NCI-H187 (cell line): ENCODE measurements at regions not wholly inside any gene's neighbourhood (a gene's known extent, or its start where the extent isn't known, plus 50 kb on each side); places are given as distances from the start of the nearest gene placed in this dataset.
"Not testable (repeated sequence)": the region's sequence is repeated elsewhere in the genome, so short reads cannot be mapped to it uniquely, and the experiment has no call there.

ENCODE experiments used
- DNase-seq, 2 experiments: peaks; one replicate each; lab custom pipeline; 2025; lab: John Stamatoyannopoulos, UW

- DNase-seq, result no peak
These were observed 258.6 kb downstream of the TLE1 start for GRCh38 chr9:81430727-81431126.

- DNase-seq, result no peak
These were observed 261.5 kb downstream of the TLE1 start for GRCh38 chr9:81427870-81428269.

DNA sequence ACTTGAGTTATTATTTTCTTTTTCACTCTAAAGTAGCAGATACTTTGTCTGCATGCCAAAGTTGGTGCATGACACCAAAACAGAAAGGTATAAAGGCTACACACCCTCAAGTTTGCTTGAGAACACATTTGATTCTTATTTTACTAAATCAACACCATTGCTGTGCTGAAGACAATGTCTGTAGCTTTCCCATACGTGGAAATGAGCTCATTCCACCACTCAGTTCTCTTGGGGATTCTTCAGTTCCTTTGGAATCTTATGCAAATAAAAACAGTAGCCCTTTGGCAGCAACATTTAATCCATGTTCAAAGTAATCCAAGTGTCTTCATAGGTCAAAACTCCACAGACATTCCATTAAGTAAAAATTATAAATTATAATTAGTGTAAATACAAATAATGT, 264.9 kb downstream of the TLE1 start:
- no peak for DNase-seq

- no peak for DNase-seq
These were observed 265.6 kb downstream of the TLE1 start for GRCh38 chr9:81423589-81424326.

DNA sequence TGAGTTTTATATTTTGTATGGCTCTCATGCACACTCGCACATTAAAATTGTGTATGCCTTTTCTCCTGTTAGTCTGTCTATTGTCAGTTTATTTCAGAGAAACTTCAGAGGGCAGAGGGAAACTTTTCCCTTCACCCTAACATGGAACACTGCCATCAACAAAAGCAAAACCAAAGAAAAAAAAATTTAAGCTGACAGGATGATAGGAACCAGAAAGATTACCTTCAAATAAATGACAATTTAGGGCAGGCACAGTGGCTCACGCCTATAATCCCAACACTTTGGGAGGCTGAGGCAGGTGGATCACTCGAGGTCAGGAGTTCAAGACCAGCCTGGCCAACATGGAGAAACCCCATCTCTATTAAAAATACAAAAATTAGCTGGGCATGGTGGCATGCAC, 268.3 kb downstream of the TLE1 start:
- DNase-seq, result not testable (repeated sequence)

GRCh38 chr9:81420024-81420423, 269.3 kb downstream of the TLE1 start:
- no peak for DNase-seq

- DNase-seq, result no peak
These were observed 271.4 kb downstream of the TLE1 start for GRCh38 chr9:81417941-81418340.

DNA sequence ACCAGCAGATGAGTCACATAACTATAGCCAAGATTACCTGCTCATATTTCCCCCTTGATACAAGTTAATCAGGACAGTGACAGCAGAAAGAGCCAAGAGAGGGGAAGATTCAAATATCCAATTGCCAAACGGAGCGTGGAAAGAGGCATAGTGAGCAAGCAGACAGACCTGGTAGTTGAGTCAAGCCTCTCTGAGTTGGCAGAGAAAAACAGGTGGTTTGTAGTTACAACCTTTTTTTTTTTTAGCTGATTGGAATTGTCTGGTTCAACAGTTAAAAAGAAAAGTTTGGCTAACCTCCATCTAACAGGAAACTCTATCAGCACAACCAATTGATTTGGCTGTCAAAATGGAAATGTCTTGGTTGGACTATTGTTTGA, 272.1 kb downstream of the TLE1 start:
- no peak for DNase-seq

DNA sequence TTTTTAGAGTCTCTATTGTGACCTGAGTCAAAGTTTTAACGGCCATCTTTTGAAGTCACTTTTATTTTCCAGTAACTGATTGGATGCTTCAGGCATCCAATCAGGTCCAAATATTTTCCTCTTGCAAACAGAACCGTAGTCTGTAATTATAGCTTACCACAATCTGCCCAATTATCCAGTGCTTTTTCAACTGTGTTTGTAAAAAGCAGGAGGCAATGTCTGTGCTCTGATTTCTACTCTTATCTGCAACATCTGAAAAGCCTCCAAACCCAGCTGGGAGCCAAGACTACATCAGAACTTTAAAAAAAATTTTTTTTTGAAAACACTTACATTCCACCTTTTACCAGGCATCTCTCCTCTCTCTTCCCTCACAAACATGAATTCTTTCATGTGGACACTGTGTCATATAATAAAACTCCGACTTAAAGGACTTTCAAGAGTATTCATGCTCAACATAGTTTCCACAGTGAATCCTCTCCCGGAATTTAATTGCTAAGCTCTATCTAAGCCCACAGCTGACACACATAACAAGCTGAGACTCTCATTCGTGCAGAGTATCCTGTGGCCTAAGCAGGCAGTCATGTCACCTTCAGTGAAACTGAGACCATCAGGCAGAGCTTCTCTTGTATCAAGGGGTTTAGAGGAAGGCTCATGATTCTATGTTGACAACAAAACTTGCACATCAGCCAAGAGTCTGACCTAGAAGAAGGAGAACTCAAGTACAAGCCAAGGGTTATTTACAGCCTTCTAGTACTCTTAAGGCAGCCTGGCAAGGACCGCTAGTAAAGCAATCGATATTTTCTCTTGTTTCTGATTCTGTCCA, 272.7 kb downstream of the TLE1 start:
- no peak for DNase-seq

GRCh38 chr9:81414836-81415235, 274.5 kb downstream of the TLE1 start:
- no peak for DNase-seq

DNA sequence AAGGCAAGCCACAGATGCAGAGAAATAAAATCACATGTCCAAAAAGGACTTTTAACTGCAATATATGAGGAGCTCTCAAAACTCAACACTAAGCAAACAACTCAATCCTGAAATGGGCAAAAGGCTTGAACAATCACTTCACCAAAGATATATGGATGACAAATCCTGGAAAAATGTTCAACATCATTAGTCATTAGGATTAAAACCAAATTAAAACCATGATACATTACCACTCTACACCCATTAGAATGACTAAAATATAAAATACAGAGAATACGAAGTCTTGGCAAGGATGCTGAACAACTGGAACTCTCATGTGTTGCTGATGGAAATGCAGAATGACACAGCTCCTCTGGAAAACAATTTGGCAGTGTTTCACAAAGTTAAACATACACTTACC, 277.4 kb downstream of the TLE1 start:
- DNase-seq, result no peak

GRCh38 chr9:81410201-81410600, 279.1 kb downstream of the TLE1 start:
- DNase-seq, result no peak

GRCh38 chr9:81408951-81409350, 280.4 kb downstream of the TLE1 start:
- no peak for DNase-seq

DNA sequence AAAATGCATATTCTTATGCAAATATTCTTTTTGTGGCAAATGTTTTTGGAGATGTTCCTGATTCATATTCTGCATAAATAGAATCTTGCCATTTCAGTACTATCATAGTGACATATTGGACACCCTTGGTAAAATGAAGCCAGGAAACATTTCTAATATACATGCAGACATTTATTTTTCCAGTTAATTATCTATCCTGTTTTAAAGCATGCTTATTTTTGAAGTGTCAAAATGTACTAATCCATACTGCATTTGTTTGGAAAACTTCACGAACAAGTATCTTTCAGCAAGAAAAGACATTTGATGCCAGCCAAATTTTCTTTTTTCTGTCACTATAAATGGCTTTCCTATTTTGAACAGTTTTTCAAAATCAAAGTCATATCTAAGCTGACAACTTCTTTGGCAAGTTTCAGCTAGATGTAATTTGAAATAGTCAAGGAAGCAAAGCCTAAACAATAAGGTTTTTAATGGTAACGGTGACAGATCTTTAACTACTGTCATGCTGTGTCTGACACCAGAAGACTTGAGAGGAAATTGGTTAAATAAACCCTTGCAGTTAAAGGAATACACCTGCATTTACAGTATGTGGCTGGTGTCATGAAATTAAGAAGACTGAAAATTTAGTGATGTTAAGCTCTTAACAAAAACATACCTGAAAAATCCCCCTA, 284.3 kb downstream of the TLE1 start:
- DNase-seq, result no peak

GRCh38 chr9:81397481-81398381, 291.6 kb downstream of the TLE1 start:
- no peak for DNase-seq

DNA sequence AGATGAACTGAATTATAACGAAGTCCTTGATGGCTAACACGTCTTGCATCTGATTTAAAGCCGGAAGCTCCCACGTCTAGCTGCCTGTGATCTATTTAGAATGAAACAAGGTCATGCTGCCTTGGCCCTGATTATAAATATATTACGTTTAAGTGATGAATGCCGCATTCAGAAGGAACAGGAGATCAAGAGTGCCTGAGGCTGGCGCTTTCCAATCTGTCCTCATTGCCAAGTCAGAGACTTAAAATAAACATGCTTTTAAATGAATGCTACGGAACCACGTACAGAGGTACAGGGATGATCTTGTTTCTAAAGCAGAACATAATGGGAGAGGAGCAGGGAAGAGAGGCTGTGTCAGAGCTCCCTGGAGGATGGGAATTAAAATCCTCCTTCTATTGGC, 292.8 kb downstream of the TLE1 start:
- no peak for DNase-seq

- DNase-seq, result no peak
These were observed 293.7 kb downstream of the TLE1 start for GRCh38 chr9:81395676-81396054.

DNA sequence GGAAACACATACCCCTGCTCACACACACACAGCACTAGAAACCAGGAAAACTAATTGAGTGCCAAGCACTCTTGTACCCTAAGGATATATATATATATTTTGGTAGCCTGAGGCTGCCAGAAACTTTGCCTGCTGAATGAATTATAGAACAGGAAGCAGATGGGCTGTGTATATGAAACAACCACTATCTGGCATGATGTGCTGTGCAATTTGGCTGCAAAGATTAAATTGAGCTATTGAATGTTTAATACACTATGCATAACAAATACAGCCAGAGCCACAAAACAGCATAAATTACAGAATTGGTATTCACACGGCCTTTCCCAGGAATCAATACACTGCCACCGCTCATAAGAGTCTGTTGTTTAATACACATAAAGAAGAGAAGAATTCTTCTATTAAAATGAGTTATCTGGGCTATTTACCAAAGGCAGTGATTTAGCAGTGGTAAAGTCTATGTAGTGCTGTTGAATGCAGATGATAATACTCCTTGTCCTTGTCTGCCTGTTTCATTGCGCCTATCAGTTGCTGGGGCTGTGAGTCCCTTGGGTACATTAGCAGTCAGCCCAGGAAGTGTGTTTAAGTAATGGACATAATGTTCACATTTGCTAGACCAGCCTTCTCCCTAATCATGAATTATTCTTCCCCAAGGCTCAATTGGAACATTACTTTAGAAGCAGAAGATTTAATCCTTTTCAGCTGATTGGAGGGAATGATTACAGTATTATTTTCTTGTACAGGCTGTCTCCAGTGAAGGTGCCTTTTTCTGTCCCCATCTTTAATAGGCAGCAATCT, 294.3 kb downstream of the TLE1 start:
- no peak for DNase-seq

DNA sequence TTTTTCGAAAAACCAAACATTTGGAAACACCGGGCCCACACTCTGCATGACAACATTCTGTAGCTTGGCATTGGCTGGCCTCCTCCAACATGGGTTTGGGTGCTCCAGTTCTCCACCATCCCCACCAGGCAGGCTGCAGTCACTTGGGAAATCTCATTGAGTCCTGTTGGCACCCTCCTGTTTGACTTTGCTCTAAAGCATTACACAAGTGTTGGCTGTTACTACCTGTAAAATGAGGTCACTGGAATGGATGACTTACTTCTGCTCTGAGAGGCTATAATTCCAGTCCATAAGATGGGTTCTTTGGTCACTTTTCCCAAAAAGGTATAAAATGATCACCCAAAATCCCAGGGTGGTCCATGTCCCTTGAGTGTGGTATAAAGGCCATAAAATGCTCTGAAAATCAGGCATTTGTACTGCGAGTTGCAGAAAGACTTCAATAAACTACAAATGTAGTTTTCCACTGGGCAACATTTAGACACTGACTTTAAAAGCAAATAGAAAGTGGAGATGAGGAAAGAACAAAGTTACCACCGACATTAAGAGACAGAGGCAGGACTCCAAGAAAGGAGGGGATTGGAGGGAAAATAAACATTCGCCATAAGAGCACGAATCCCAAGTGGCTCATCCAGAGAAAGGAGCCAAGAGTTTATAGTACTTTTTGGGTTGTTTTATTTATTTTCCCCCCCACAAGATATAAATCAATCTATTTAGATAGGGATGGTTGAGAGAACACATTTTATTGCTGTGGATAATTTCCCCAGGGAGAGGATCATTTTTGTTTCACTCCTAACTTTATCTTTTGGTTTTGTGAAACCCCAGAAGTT, 295.1 kb downstream of the TLE1 start:
- no peak for DNase-seq

GRCh38 chr9:81391457-81391825, 297.9 kb downstream of the TLE1 start:
- DNase-seq, result no peak
